ENCODE measurements at regions not wholly inside any gene's neighbourhood (a gene's known extent, or its start where the extent isn't known, plus 50 kb on each side); places are given as distances from the start of the nearest gene placed in this dataset.

- TF ChIP-seq FOXP2 (optimal IDR thresholded peaks at IDR 0.05; ENCODE audit: borderline replicate concordance, extremely low read depth, extremely low read length, insufficient read depth) (no peak), REST (IDR thresholded peaks at IDR 0.05; ENCODE audit: insufficient read depth in 1 of 2, low read depth in 2 of 2, low read length in 2 of 2) (no peak), TAF1 (IDR thresholded peaks at IDR 0.05; ENCODE audit: borderline replicate concordance, insufficient read depth, low read length) (no peak), SIN3A (IDR thresholded peaks at IDR 0.05; ENCODE audit: borderline replicate concordance, insufficient read depth, low read length) (no peak), POLR2AphosphoS5 (IDR thresholded peaks at IDR 0.05; ENCODE audit: low read depth, low read length) (no peak)
Observed at GRCh38 chr2:209351636-209352035, 72.2 kb upstream of the MAP2 start.

GRCh38 chr2:209358992-209359391 lies 64.9 kb upstream of the MAP2 start:
- TF ChIP-seq POLR2AphosphoS5 (IDR thresholded peaks at IDR 0.05; ENCODE audit: low read depth, low read length) = no peak
- no peak for TF ChIP-seq REST (IDR thresholded peaks at IDR 0.05; ENCODE audit: insufficient read depth in 1 of 2, low read depth in 2 of 2, low read length in 2 of 2)
- TF ChIP-seq FOXP2 (optimal IDR thresholded peaks at IDR 0.05; ENCODE audit: borderline replicate concordance, extremely low read depth, extremely low read length, insufficient read depth) = no peak
- no peak for TF ChIP-seq SIN3A (IDR thresholded peaks at IDR 0.05; ENCODE audit: borderline replicate concordance, insufficient read depth, low read length)
- TF ChIP-seq TAF1 (IDR thresholded peaks at IDR 0.05; ENCODE audit: borderline replicate concordance, insufficient read depth, low read length) = no peak

- no peak for TF ChIP-seq TAF1 (IDR thresholded peaks at IDR 0.05; ENCODE audit: borderline replicate concordance, insufficient read depth, low read length)
- TF ChIP-seq SIN3A (IDR thresholded peaks at IDR 0.05; ENCODE audit: borderline replicate concordance, insufficient read depth, low read length) = no peak
- no peak for TF ChIP-seq FOXP2 (optimal IDR thresholded peaks at IDR 0.05; ENCODE audit: borderline replicate concordance, extremely low read depth, extremely low read length, insufficient read depth)
- TF ChIP-seq POLR2AphosphoS5 (IDR thresholded peaks at IDR 0.05; ENCODE audit: low read depth, low read length) = no peak
- no peak for TF ChIP-seq REST (IDR thresholded peaks at IDR 0.05; ENCODE audit: insufficient read depth in 1 of 2, low read depth in 2 of 2, low read length in 2 of 2)
Observed at GRCh38 chr2:209367075-209367747, 56.6 kb upstream of the MAP2 start.

- TF ChIP-seq POLR2AphosphoS5 (IDR thresholded peaks at IDR 0.05; ENCODE audit: low read depth, low read length) = no peak
- no peak for TF ChIP-seq SIN3A (IDR thresholded peaks at IDR 0.05; ENCODE audit: borderline replicate concordance, insufficient read depth, low read length)
- TF ChIP-seq TAF1 (IDR thresholded peaks at IDR 0.05; ENCODE audit: borderline replicate concordance, insufficient read depth, low read length) = no peak
- TF ChIP-seq REST (IDR thresholded peaks at IDR 0.05; ENCODE audit: insufficient read depth in 1 of 2, low read depth in 2 of 2, low read length in 2 of 2) = no peak
- TF ChIP-seq FOXP2 (optimal IDR thresholded peaks at IDR 0.05; ENCODE audit: borderline replicate concordance, extremely low read depth, extremely low read length, insufficient read depth) = no peak
Observed at GRCh38 chr2:209368406-209368805, 55.4 kb upstream of the MAP2 start.

All from PFSK-1 (cell line).